ENCODE measurements at regions not wholly inside any gene's neighbourhood (a gene's known extent, or its start where the extent isn't known, plus 50 kb on each side); places are given as distances from the start of the nearest gene placed in this dataset.

GRCh38 chr2:196244966-196245365 lies 73.6 kb upstream of the STK17B start:
- H3K27ac Mint-ChIP-seq (ENCODE audit: unreplicated experiment), result peak overlapping the region; percentile 84
- no peak for TF ChIP-seq CTCF (IDR thresholded peaks at IDR 0.05)
- DNase-seq (ENCODE audit: extremely low spot score, unreplicated experiment), result no peak
- peaks cover 4% of the 10 kb centered on the region for H3K36me3 Mint-ChIP-seq (ENCODE audit: unreplicated experiment)
- H3K27me3 Mint-ChIP-seq (ENCODE audit: unreplicated experiment), result no peaks in the 10 kb centered on the region
- H3K4me1 Mint-ChIP-seq (ENCODE audit: unreplicated experiment), result peaks cover 63% of the 10 kb centered on the region
- H3K4me3 Mint-ChIP-seq (ENCODE audit: unreplicated experiment), result no peak overlapping the region
- H3K9me3 Mint-ChIP-seq (ENCODE audit: unreplicated experiment), result no peaks in the 10 kb centered on the region

- peak overlapping the region; percentile 84 for H3K27ac Mint-ChIP-seq (ENCODE audit: unreplicated experiment)
- peaks cover 64% of the 10 kb centered on the region for H3K4me1 Mint-ChIP-seq (ENCODE audit: unreplicated experiment)
- no peaks in the 10 kb centered on the region for H3K27me3 Mint-ChIP-seq (ENCODE audit: unreplicated experiment)
Measured at GRCh38 chr2:196245378-196246140, 74.2 kb upstream of the STK17B start.

GRCh38 chr2:196247114-196247975 lies 76.0 kb upstream of the STK17B start:
- Mint-ChIP-seq H3K4me1 (ENCODE audit: unreplicated experiment) (peaks cover 69% of the 10 kb centered on the region), H3K9me3 (ENCODE audit: unreplicated experiment) (no peaks in the 10 kb centered on the region), H3K4me3 (ENCODE audit: unreplicated experiment) (no peak overlapping the region), H3K27me3 (ENCODE audit: unreplicated experiment) (no peaks in the 10 kb centered on the region), H3K36me3 (ENCODE audit: unreplicated experiment) (peaks cover 9% of the 10 kb centered on the region), H3K27ac (ENCODE audit: unreplicated experiment) (peak overlapping the region; percentile 91)
- no peak for DNase-seq (ENCODE audit: extremely low spot score, unreplicated experiment)
- no peak for TF ChIP-seq CTCF (IDR thresholded peaks at IDR 0.05)

More at GRCh38 chr2:196245378-196246140, 74.2 kb upstream of the STK17B start:
- TF ChIP-seq CTCF (IDR thresholded peaks at IDR 0.05), result no peak
- no peak overlapping the region for H3K4me3 Mint-ChIP-seq (ENCODE audit: unreplicated experiment)
- H3K36me3 Mint-ChIP-seq (ENCODE audit: unreplicated experiment), result peaks cover 4% of the 10 kb centered on the region
- DNase-seq (ENCODE audit: extremely low spot score, unreplicated experiment), result no peak
- no peaks in the 10 kb centered on the region for H3K9me3 Mint-ChIP-seq (ENCODE audit: unreplicated experiment)

GRCh38 chr2:196247976-196248280 lies 76.5 kb upstream of the STK17B start:
- TF ChIP-seq CTCF (IDR thresholded peaks at IDR 0.05), result no peak
- Mint-ChIP-seq H3K27me3 (ENCODE audit: unreplicated experiment) (no peaks in the 10 kb centered on the region), H3K36me3 (ENCODE audit: unreplicated experiment) (peaks cover 15% of the 10 kb centered on the region), H3K9me3 (ENCODE audit: unreplicated experiment) (no peaks in the 10 kb centered on the region), H3K4me3 (ENCODE audit: unreplicated experiment) (peak overlapping the region; percentile 8), H3K27ac (ENCODE audit: unreplicated experiment) (peak overlapping the region; percentile 91), H3K4me1 (ENCODE audit: unreplicated experiment) (peaks cover 69% of the 10 kb centered on the region)
- DNase-seq (ENCODE audit: extremely low spot score, unreplicated experiment), result no peak

GRCh38 chr2:196248467-196249094 lies 77.2 kb upstream of the STK17B start:
- no peak for DNase-seq (ENCODE audit: extremely low spot score, unreplicated experiment)
- Mint-ChIP-seq H3K36me3 (ENCODE audit: unreplicated experiment) (peaks cover 20% of the 10 kb centered on the region), H3K9me3 (ENCODE audit: unreplicated experiment) (no peaks in the 10 kb centered on the region), H3K4me3 (ENCODE audit: unreplicated experiment) (no peak overlapping the region), H3K27ac (ENCODE audit: unreplicated experiment) (peak overlapping the region; percentile 91), H3K4me1 (ENCODE audit: unreplicated experiment) (peaks cover 69% of the 10 kb centered on the region), H3K27me3 (ENCODE audit: unreplicated experiment) (no peaks in the 10 kb centered on the region)
- TF ChIP-seq CTCF (IDR thresholded peaks at IDR 0.05), result no peak
